Peyer's patch (tissue), 4 donors: ENCODE measurements at regions not wholly inside any gene's neighbourhood (a gene's known extent, or its start where the extent isn't known, plus 50 kb on each side); places are given as distances from the start of the nearest gene placed in this dataset.

ENCODE experiments used
- POLR2A ChIP-seq, 2 donors: fragments of 450-650 bp; IDR thresholded peaks; one replicate each; pipeline ENCODE4 v1.5.1; 2017; ENCODE audit warnings: antibody characterized with exemption in 2 of 2, mild to moderate bottlenecking in 2 of 2, moderate library complexity in 2 of 2
- TF ChIP-seq, protein P1 (sequence below), 6 experiments: fragments of 450-650 bp in 4 of 6; fragments of 200-600 bp in 2 of 6; sonication (generic) in 1 of 6; IDR thresholded peaks; one replicate each; pipeline ENCODE4 v1.5.1; 2017 to 2019; ENCODE audit warnings: antibody characterized with exemption in 6 of 6, mild to moderate bottlenecking in 3 of 6, moderate library complexity in 1 of 6

DNA sequence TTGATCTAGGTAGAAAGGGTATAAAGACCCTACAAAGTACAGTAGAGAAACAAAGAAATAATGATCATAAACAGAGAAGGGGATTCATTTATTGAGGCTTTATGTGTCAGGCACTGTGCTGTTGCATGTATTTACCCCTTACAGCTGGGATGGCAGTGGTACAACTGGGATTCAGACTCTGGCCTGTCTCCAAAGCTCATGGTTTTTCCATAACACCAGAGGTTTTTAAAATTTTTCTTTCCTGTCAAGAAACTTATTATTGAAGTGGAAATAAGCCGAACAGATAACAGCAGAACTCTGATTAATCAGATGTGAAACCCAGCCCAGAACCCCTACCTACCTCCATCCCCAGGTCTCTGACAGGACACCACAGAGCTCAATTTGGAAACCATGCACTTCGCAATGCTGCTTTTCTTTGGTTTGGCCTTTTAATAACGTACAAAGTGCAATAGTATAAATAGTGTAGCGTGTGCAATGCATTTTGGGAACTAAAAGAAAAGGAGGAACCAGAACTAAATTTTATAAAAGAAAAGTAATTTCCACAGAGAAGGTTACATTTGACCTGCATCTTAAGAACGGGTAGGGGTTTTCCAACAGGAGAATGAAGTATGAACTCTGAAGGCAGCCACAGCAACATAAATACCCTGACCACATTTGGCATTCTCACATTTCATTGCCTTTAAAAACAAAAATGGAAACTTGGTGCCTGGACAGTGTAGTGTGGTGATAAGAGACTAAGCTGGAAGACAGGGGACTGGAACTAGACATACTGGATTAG is 92.0 kb upstream of the S1PR1 start:
- TF ChIP-seq, protein P1, sequence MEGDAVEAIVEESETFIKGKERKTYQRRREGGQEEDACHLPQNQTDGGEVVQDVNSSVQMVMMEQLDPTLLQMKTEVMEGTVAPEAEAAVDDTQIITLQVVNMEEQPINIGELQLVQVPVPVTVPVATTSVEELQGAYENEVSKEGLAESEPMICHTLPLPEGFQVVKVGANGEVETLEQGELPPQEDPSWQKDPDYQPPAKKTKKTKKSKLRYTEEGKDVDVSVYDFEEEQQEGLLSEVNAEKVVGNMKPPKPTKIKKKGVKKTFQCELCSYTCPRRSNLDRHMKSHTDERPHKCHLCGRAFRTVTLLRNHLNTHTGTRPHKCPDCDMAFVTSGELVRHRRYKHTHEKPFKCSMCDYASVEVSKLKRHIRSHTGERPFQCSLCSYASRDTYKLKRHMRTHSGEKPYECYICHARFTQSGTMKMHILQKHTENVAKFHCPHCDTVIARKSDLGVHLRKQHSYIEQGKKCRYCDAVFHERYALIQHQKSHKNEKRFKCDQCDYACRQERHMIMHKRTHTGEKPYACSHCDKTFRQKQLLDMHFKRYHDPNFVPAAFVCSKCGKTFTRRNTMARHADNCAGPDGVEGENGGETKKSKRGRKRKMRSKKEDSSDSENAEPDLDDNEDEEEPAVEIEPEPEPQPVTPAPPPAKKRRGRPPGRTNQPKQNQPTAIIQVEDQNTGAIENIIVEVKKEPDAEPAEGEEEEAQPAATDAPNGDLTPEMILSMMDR (IDR thresholded peaks at IDR 0.05): no peak
- TF ChIP-seq POLR2A (IDR thresholded peaks at IDR 0.05): no peak
